ENCODE measurements at regions not wholly inside any gene's neighbourhood (a gene's known extent, or its start where the extent isn't known, plus 50 kb on each side); places are given as distances from the start of the nearest gene placed in this dataset.

- DNase-seq (ENCODE audit: low spot score) = no peak
- H3K27me3 ChIP-seq = no peaks in the 10 kb centered on the region
- H3K9me3 ChIP-seq = peaks cover 0 to 19% of the 10 kb centered on the region in 2 donors
- TF ChIP-seq CTCF (IDR thresholded peaks at IDR 0.05) = no peak
- no peak overlapping the region for H3K27ac ChIP-seq
- H3K4me1 ChIP-seq = no peaks in the 10 kb centered on the region
- H3K36me3 ChIP-seq = no peaks in the 10 kb centered on the region
- no peak overlapping the region for H3K4me3 ChIP-seq
These were observed 119.5 kb upstream of the KCNG1 start for GRCh38 chr20:51142448-51142847.

- H3K9me3 ChIP-seq = peaks cover 0 to 5% of the 10 kb centered on the region in 2 donors
These were observed 117.8 kb upstream of the KCNG1 start for GRCh38 chr20:51140671-51141070.

GRCh38 chr20:51139891-51140290 is 117.0 kb upstream of the KCNG1 start:
- H3K4me1 ChIP-seq = no peaks in the 10 kb centered on the region
- no peak overlapping the region for H3K4me3 ChIP-seq
- H3K27me3 ChIP-seq = no peaks in the 10 kb centered on the region
- no peak for TF ChIP-seq CTCF (IDR thresholded peaks at IDR 0.05)
- H3K36me3 ChIP-seq = no peaks in the 10 kb centered on the region
- no peak overlapping the region for H3K27ac ChIP-seq
- DNase-seq (ENCODE audit: low spot score) = no peak
- H3K9me3 ChIP-seq = no peaks in the 10 kb centered on the region

More at GRCh38 chr20:51140671-51141070, 117.8 kb upstream of the KCNG1 start:
- Histone ChIP-seq H3K4me1 (no peaks in the 10 kb centered on the region), H3K27ac (no peak overlapping the region), H3K4me3 (no peak overlapping the region), H3K36me3 (no peaks in the 10 kb centered on the region), H3K27me3 (no peaks in the 10 kb centered on the region)
- no peak for TF ChIP-seq CTCF (IDR thresholded peaks at IDR 0.05)
- no peak for DNase-seq (ENCODE audit: low spot score)

GRCh38 chr20:51138576-51138975 is 115.7 kb upstream of the KCNG1 start:
- TF ChIP-seq CTCF (IDR thresholded peaks at IDR 0.05) = no peak
- Histone ChIP-seq H3K4me1 (no peaks in the 10 kb centered on the region), H3K9me3 (no peaks in the 10 kb centered on the region), H3K36me3 (no peaks in the 10 kb centered on the region), H3K27me3 (no peaks in the 10 kb centered on the region), H3K27ac (no peak overlapping the region), H3K4me3 (no peak overlapping the region)
- no peak for DNase-seq (ENCODE audit: low spot score)

GRCh38 chr20:51137461-51137860 is 114.6 kb upstream of the KCNG1 start:
- no peaks in the 10 kb centered on the region for H3K36me3 ChIP-seq
- TF ChIP-seq CTCF (IDR thresholded peaks at IDR 0.05) = no peak
- no peaks in the 10 kb centered on the region for H3K4me1 ChIP-seq
- no peaks in the 10 kb centered on the region for H3K9me3 ChIP-seq
- no peak overlapping the region for H3K27ac ChIP-seq
- no peak for DNase-seq (ENCODE audit: low spot score)
- no peaks in the 10 kb centered on the region for H3K27me3 ChIP-seq
- H3K4me3 ChIP-seq = no peak overlapping the region

GRCh38 chr20:51135926-51136715 is 113.2 kb upstream of the KCNG1 start:
- H3K27ac ChIP-seq = no peak overlapping the region
- no peak overlapping the region for H3K4me3 ChIP-seq
- H3K9me3 ChIP-seq = no peaks in the 10 kb centered on the region
- no peaks in the 10 kb centered on the region for H3K4me1 ChIP-seq
- no peak for TF ChIP-seq CTCF (IDR thresholded peaks at IDR 0.05)
- no peaks in the 10 kb centered on the region for H3K27me3 ChIP-seq
- H3K36me3 ChIP-seq = no peaks in the 10 kb centered on the region
- no peak for DNase-seq (ENCODE audit: low spot score)

All from right atrium auricular region (tissue), 2 donors.